ENCODE measurements at regions not wholly inside any gene's neighbourhood (a gene's known extent, or its start where the extent isn't known, plus 50 kb on each side); places are given as distances from the start of the nearest gene placed in this dataset.

- WGBS (ENCODE audit: insufficient coverage, low coverage, missing lambda C conversion rate) = 0% methylated on average over 2 of the region's 2 CpGs
- no peak for TF ChIP-seq CBX3 (IDR thresholded peaks at IDR 0.05; ENCODE audit: borderline replicate concordance in 1 of 2, low read length in 2 of 2)
- no peak for TF ChIP-seq RBBP5 (IDR thresholded peaks at IDR 0.05; ENCODE audit: borderline replicate concordance, insufficient read depth, low read length, poor library complexity, severe bottlenecking)
- no peak for TF ChIP-seq SRSF7 (optimal IDR thresholded peaks at IDR 0.05; ENCODE audit: low read depth, low read length)
- no peak for TF ChIP-seq PKNOX1 (IDR thresholded peaks at IDR 0.05)
- no peak for TF ChIP-seq CCAR2 (IDR thresholded peaks at IDR 0.05; ENCODE audit: low read depth, low read length)
- TF ChIP-seq ZNF717 (CRISPR knock-in tag; IDR thresholded peaks at IDR 0.05) = no peak
- no peak for TF ChIP-seq ZFP1 (CRISPR knock-in tag; IDR thresholded peaks at IDR 0.05)
- no peak for TF ChIP-seq ILF3 (IDR thresholded peaks at IDR 0.05; ENCODE audit: borderline replicate concordance)
- no peak for TF ChIP-seq HSF4 (CRISPR knock-in tag; IDR thresholded peaks at IDR 0.05; ENCODE audit: borderline replicate concordance)
- no peak for TF ChIP-seq ZNF354B (CRISPR knock-in tag; IDR thresholded peaks at IDR 0.05)
- no peak for TF ChIP-seq ZNF282 (CRISPR knock-in tag; IDR thresholded peaks at IDR 0.05)
- no peak for TF ChIP-seq MTA1 (IDR thresholded peaks at IDR 0.05; ENCODE audit: borderline replicate concordance)
- no peaks in the 10 kb centered on the region for H3K4me1 ChIP-seq (replicated peaks in 1 of 2; ENCODE audit: control insufficient read depth in 2 of 2, insufficient read depth in 2 of 2, low read length in 2 of 2)
- H3K4me3 ChIP-seq = no peak overlapping the region
- POLR2A ChIA-PET = no interaction called here
- DNase-seq (ENCODE audit: extremely low read depth in 1 of 4, low spot score in 3 of 4) (no peak), FAIRE-seq (no peak), ATAC-seq (no peak)
- no peaks in the 10 kb centered on the region for H3K79me2 ChIP-seq (ENCODE audit: control insufficient read depth, insufficient read depth, low read length)
- H3K9me3 ChIP-seq (replicated peaks; ENCODE audit: control insufficient read depth, insufficient read depth, low read depth, low read length) = no peaks in the 10 kb centered on the region
- no peak overlapping the region for H3K27ac ChIP-seq (ENCODE audit: extremely low read depth, low read depth, low read length)
- CTCF ChIA-PET (ENCODE audit: low intra/inter-chr PET ratio) = no interaction called here
- intact Hi-C loops (cut with micrococcal nuclease) = no loop called here
- H3K9me1 ChIP-seq (ENCODE audit: control insufficient read depth, insufficient read depth, low read length) = no peaks in the 10 kb centered on the region
- no peaks in the 10 kb centered on the region for H3K36me3 ChIP-seq (ENCODE audit: control insufficient read depth, insufficient read depth, low read length)
- H4K20me1 ChIP-seq (replicated peaks; ENCODE audit: control insufficient read depth, insufficient read depth, low read length) = no peaks in the 10 kb centered on the region
- H2AFZ ChIP-seq (ENCODE audit: low read depth, low read length) = no peak overlapping the region
- in situ Hi-C loops (cut with MboI) = no loop called here
- H3K9ac ChIP-seq (ENCODE audit: insufficient read depth in 1 of 2, low read depth in 2 of 2, low read length in 2 of 2) = no peak overlapping the region
- H3K4me2 ChIP-seq (ENCODE audit: insufficient read depth, low read length) = no peak overlapping the region
- no peaks in the 10 kb centered on the region for H3K27me3 ChIP-seq (ENCODE audit: control insufficient read depth in 2 of 2, insufficient read depth in 2 of 2, low read length in 2 of 2)
- BruUV-seq (replicated peaks) = no TSS peak
These were observed 881.8 kb downstream of the SLITRK5 start for GRCh38 chr13:88552966-88553365.

All from K562 (cell line).